ENCODE measurements at regions not wholly inside any gene's neighbourhood (a gene's known extent, or its start where the extent isn't known, plus 50 kb on each side); places are given as distances from the start of the nearest gene placed in this dataset.

GRCh38 chr2:181198183-181198864 is 217.9 kb downstream of the UBE2E3 start:
- Histone ChIP-seq H3K9me3 (no peaks in the 10 kb centered on the region; the same call in 1 of the 2 replicates), H3K4me3 (no peak overlapping the region), H3K27me3 (no peaks in the 10 kb centered on the region), H3K36me3 (no peaks in the 10 kb centered on the region)
- no peak for DNase-seq

GRCh38 chr2:181203412-181203811 is 223.0 kb downstream of the UBE2E3 start:
- H3K36me3 ChIP-seq: peaks cover 2% of the 10 kb centered on the region; the same call in 1 of the 2 replicates
- H3K9me3 ChIP-seq: peaks cover 8% of the 10 kb centered on the region
- H3K4me3 ChIP-seq: no peak overlapping the region
- DNase-seq: peak; percentile 58
- H3K27me3 ChIP-seq: no peaks in the 10 kb centered on the region

- Histone ChIP-seq H3K9me3 (peaks cover 10% of the 10 kb centered on the region), H3K27me3 (no peaks in the 10 kb centered on the region), H3K4me3 (no peak overlapping the region), H3K36me3 (peaks cover 2% of the 10 kb centered on the region; the same call in 1 of the 2 replicates)
- DNase-seq: peak; percentile 21
These were observed 223.5 kb downstream of the UBE2E3 start for GRCh38 chr2:181203916-181204315.

- Histone ChIP-seq H3K36me3 (no peaks in the 10 kb centered on the region), H3K27me3 (no peaks in the 10 kb centered on the region), H3K4me3 (no peak overlapping the region), H3K9me3 (no peaks in the 10 kb centered on the region)
- no peak for DNase-seq
These were observed 238.0 kb downstream of the UBE2E3 start for GRCh38 chr2:181218401-181218821.

GRCh38 chr2:181223234-181223633 is 234.0 kb upstream of the ITGA4 start:
- no peaks in the 10 kb centered on the region for H3K9me3 ChIP-seq

GRCh38 chr2:181224866-181225265 is 232.3 kb upstream of the ITGA4 start:
- Histone ChIP-seq H3K27me3 (no peaks in the 10 kb centered on the region), H3K9me3 (no peaks in the 10 kb centered on the region), H3K4me3 (no peak overlapping the region), H3K36me3 (no peaks in the 10 kb centered on the region)
- DNase-seq: no peak

More at GRCh38 chr2:181223234-181223633, 234.0 kb upstream of the ITGA4 start:
- Histone ChIP-seq H3K4me3 (no peak overlapping the region), H3K36me3 (no peaks in the 10 kb centered on the region), H3K27me3 (no peaks in the 10 kb centered on the region)
- no peak for DNase-seq

- Histone ChIP-seq H3K36me3 (no peaks in the 10 kb centered on the region), H3K27me3 (no peaks in the 10 kb centered on the region), H3K9me3 (no peaks in the 10 kb centered on the region), H3K4me3 (no peak overlapping the region)
- no peak for DNase-seq
These were observed 228.5 kb upstream of the ITGA4 start for GRCh38 chr2:181228661-181229060.

GRCh38 chr2:181231151-181231550 is 226.0 kb upstream of the ITGA4 start:
- no peaks in the 10 kb centered on the region for H3K27me3 ChIP-seq
- no peaks in the 10 kb centered on the region for H3K36me3 ChIP-seq
- no peaks in the 10 kb centered on the region for H3K9me3 ChIP-seq
- DNase-seq: peak; percentile 3
- H3K4me3 ChIP-seq: no peak overlapping the region

GRCh38 chr2:181231886-181232621 is 225.1 kb upstream of the ITGA4 start:
- no peak overlapping the region for H3K4me3 ChIP-seq
- no peaks in the 10 kb centered on the region for H3K9me3 ChIP-seq
- peak; percentile 2 for DNase-seq
- H3K36me3 ChIP-seq: no peaks in the 10 kb centered on the region
- no peaks in the 10 kb centered on the region for H3K27me3 ChIP-seq

GRCh38 chr2:181234487-181234891 is 222.7 kb upstream of the ITGA4 start:
- Histone ChIP-seq H3K27me3 (no peaks in the 10 kb centered on the region), H3K9me3 (no peaks in the 10 kb centered on the region), H3K4me3 (no peak overlapping the region), H3K36me3 (no peaks in the 10 kb centered on the region)
- DNase-seq: no peak

- Histone ChIP-seq H3K27me3 (no peaks in the 10 kb centered on the region), H3K4me3 (no peak overlapping the region), H3K9me3 (no peaks in the 10 kb centered on the region), H3K36me3 (no peaks in the 10 kb centered on the region)
- DNase-seq: no peak
These were observed 222.2 kb upstream of the ITGA4 start for GRCh38 chr2:181235011-181235410.

- Histone ChIP-seq H3K27me3 (no peaks in the 10 kb centered on the region), H3K4me3 (no peak overlapping the region), H3K36me3 (no peaks in the 10 kb centered on the region), H3K9me3 (no peaks in the 10 kb centered on the region)
- DNase-seq: no peak
These were observed 221.3 kb upstream of the ITGA4 start for GRCh38 chr2:181235683-181236459.

- DNase-seq: peak; percentile 14
- no peaks in the 10 kb centered on the region for H3K36me3 ChIP-seq
- no peak overlapping the region for H3K4me3 ChIP-seq
- H3K27me3 ChIP-seq: no peaks in the 10 kb centered on the region
- H3K9me3 ChIP-seq: no peaks in the 10 kb centered on the region
These were observed 217.9 kb upstream of the ITGA4 start for GRCh38 chr2:181239201-181239799.

GRCh38 chr2:181240844-181241243 is 216.3 kb upstream of the ITGA4 start:
- H3K4me3 ChIP-seq: no peak overlapping the region
- no peak for DNase-seq
- H3K36me3 ChIP-seq: no peaks in the 10 kb centered on the region
- H3K9me3 ChIP-seq: no peaks in the 10 kb centered on the region
- H3K27me3 ChIP-seq: no peaks in the 10 kb centered on the region

GRCh38 chr2:181241366-181241765 is 215.8 kb upstream of the ITGA4 start:
- Histone ChIP-seq H3K4me3 (no peak overlapping the region), H3K9me3 (no peaks in the 10 kb centered on the region), H3K27me3 (no peaks in the 10 kb centered on the region), H3K36me3 (no peaks in the 10 kb centered on the region)
- no peak for DNase-seq

GRCh38 chr2:181241797-181242196 is 215.4 kb upstream of the ITGA4 start:
- H3K4me3 ChIP-seq: no peak overlapping the region
- H3K27me3 ChIP-seq: no peaks in the 10 kb centered on the region
- no peak for DNase-seq
- no peaks in the 10 kb centered on the region for H3K9me3 ChIP-seq
- H3K36me3 ChIP-seq: no peaks in the 10 kb centered on the region

- no peak for DNase-seq
- Histone ChIP-seq H3K4me3 (no peak overlapping the region), H3K9me3 (no peaks in the 10 kb centered on the region), H3K27me3 (no peaks in the 10 kb centered on the region), H3K36me3 (no peaks in the 10 kb centered on the region)
These were observed 214.9 kb upstream of the ITGA4 start for GRCh38 chr2:181242262-181242661.
